Retinal pigment epithelial cell (primary cell): ENCODE measurements at regions not wholly inside any gene's neighbourhood (a gene's known extent, or its start where the extent isn't known, plus 50 kb on each side); places are given as distances from the start of the nearest gene placed in this dataset.

Experiments
- DNase-seq: peaks from one replicate; pipeline ENCODE4 v3.0.0-alpha.2; 2010; ENCODE audit warnings: low read depth
- H3K4me3 ChIP-seq: 2 replicates; pipeline ENCODE4 v1.5.1; 2011; ENCODE audit warnings: mild to moderate bottlenecking, low read length, control low read depth, moderate library complexity
- TF ChIP-seq, protein P1 (sequence below): conservative IDR thresholded peaks from 2 replicates; pipeline ENCODE4 v1.5.1; 2011; ENCODE audit warnings: low read depth, low read length, control low read depth, inconsistent platforms

DNA sequence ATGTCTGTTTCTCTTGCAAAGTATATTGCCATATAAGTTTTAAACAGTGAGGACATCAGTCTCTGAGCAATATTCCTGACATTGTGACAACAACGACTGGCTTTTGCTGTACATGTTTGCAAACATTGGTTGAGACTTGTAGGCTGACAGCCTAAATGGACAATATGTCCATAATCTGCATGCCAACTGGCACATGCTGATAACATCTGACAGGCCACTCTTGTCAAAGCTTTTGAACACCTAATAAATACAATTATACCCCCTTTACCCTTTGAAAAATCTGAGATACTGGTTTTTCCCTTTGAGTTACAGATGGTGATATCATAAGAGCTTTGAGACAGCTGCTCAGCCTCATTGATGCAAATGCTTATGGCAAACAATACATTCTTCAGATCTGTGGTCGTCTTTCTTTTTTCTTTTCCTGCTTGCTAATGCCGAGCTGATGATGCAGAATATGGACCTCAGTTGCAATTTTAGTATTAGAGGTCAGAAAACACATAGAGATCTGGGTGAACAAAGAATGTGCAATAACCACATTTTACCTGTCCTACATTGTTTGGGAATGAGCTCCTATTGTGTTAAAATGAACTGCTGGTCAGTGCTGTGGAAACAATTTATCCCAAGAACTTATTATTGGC, 114.9 kb downstream of the RFC3 start:
- no peak overlapping the region for H3K4me3 ChIP-seq
- TF ChIP-seq, protein P1, sequence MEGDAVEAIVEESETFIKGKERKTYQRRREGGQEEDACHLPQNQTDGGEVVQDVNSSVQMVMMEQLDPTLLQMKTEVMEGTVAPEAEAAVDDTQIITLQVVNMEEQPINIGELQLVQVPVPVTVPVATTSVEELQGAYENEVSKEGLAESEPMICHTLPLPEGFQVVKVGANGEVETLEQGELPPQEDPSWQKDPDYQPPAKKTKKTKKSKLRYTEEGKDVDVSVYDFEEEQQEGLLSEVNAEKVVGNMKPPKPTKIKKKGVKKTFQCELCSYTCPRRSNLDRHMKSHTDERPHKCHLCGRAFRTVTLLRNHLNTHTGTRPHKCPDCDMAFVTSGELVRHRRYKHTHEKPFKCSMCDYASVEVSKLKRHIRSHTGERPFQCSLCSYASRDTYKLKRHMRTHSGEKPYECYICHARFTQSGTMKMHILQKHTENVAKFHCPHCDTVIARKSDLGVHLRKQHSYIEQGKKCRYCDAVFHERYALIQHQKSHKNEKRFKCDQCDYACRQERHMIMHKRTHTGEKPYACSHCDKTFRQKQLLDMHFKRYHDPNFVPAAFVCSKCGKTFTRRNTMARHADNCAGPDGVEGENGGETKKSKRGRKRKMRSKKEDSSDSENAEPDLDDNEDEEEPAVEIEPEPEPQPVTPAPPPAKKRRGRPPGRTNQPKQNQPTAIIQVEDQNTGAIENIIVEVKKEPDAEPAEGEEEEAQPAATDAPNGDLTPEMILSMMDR = no peak
- DNase-seq = no peak

DNA sequence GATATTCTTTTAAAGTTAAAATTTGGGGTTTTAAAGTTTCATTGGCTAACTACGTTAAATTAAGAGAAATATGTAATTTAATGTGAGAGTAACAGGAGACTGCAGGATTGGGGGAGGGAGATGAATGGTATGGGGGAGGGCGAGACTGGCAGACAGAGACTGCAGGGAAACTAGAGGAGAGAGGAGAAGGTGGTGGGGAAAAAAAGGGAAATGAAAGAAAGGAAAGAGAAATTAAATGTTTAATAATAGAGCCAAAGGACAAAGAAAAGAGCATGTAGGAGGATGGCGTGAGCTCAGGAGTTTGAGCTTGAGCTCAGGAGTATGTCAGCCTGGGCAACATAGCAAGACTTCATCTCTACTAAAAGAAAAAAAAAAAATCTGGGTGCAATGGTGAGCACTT, 115.9 kb downstream of the RFC3 start:
- TF ChIP-seq, protein P1 = no peak
- no peak for DNase-seq
- no peak overlapping the region for H3K4me3 ChIP-seq

DNA sequence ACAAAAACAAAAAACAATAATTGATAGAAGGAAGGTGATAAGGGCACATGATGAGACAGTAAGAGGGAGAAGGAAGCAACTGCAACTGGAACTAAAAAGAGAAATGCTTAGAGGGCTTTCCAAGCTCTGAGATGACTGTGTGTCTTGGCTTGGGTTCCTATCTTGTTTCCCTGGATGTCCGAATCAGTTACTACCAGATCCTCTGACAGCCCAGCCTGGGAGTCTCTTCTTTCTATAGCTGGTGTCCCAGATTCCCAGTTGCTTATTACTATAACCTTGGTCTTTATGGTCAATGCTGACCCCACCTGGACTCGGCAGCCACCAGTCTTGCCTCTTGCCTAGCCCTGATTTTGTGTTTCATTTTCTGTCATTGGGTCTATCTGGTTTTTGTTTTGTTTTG, 116.4 kb downstream of the RFC3 start:
- no peak overlapping the region for H3K4me3 ChIP-seq
- TF ChIP-seq, protein P1 = no peak
- no peak for DNase-seq

DNA sequence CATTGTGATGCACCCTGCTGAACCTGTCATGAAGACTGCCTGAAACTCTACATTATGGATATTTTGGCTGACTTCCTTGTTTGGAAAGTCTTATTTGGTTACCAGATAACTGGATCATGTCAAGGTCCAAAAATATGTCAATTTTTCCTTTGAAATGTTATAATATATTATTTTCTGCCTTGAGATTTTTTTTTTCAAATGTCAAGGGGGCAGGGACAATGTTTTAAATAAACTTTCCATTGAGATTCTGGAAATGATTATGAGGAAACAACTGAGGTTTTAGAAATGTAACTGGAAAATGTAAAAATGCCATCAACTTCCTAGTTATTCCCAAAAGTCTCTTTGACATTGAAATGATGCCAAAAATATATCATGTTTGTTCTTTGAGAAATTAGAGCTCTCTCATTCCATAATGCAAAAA, 117.0 kb downstream of the RFC3 start:
- TF ChIP-seq, protein P1 = no peak
- DNase-seq = no peak
- no peak overlapping the region for H3K4me3 ChIP-seq

DNA sequence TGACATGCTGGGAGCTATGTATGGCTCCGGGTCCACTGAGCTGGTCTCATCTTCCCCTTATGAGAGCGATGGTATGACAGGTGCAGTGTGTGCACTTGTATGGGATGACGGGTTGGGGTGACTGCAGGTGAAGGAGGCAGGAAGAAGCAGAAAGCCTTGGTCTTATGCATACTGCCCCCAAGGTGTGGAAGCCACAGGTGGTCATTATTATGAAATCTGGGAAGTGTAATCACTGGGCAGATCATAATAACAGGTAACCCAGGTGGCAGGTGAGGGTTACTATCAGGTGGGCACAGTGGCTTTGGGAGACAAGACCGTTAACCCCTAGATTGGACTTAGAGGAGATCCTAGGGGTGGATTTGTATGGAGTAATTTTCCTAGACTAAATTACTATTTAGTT, 118.0 kb downstream of the RFC3 start:
- H3K4me3 ChIP-seq = no peak overlapping the region

DNA sequence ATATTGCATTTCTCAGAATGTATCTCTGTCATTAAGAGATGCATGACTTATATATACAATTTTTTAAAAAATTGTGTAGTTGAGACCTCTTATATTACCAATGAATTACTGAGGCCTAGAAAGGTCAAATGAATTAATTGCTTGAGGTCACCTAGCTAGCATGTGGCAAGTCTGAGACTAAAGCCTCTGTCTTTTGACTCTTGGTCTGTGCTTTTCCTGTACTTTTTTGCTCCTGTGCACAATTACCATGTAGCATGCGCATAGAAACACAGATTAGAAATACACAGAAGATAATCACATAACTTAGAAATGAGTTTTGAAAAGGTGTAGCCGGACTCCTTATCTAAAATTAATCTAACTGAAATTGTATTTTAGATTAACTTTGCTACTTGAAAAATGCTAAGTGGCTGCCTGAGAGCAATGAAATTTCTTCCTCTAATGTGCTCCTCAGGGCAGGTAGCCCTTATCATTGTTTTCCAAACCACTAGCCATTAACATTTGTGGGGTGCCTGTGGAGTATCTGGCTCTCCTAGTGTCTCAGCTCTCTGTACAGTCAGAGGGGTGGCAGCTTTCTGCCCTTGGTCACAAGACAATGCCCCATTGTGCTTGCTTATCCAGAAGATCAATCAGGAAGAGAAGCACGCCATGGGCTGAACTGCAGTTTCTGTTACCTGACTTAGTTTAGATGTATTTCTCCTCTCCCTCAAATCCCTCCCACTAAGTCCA, 119.6 kb downstream of the RFC3 start:
- no peak for DNase-seq
- TF ChIP-seq, protein P1 = no peak
- H3K4me3 ChIP-seq = no peak overlapping the region

More for the DNA sequence above, 118.0 kb downstream of the RFC3 start:
- no peak for DNase-seq
- TF ChIP-seq, protein P1 = no peak

DNA sequence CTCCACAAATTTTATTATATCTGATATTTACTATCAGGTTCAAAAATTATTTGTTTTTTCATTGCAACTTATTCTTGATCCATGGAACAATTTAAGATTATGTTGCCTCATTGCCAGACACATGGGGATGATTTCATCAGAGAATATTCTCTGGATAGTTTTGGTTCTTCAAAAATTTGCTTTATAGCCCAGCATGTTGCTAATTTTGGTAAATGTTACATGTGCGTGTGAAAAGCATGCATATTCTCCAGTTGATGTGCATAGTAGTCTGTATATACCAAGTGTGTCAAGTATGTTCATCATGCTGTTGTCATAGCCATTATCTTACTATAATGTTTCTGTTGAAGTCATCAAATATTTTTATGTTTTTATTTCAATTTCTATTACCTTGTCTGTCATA, 122.3 kb downstream of the RFC3 start:
- TF ChIP-seq, protein P1 = no peak
- no peak for DNase-seq
- no peak overlapping the region for H3K4me3 ChIP-seq
